Astrocyte (in vitro differentiated cells and primary cell): ENCODE measurements at regions not wholly inside any gene's neighbourhood (a gene's known extent, or its start where the extent isn't known, plus 50 kb on each side); places are given as distances from the start of the nearest gene placed in this dataset.

Experiments
- CTCF ChIP-seq: IDR thresholded peaks from 2 replicates; pipeline ENCODE4 v1.5.1; 2011; ENCODE audit warnings: low read depth, mild to moderate bottlenecking, inconsistent platforms, low read length, moderate library complexity; ENCODE audit not compliant: insufficient read depth
- EZH2 ChIP-seq: IDR thresholded peaks from 2 replicates; pipeline ENCODE4 v1.6.1; 2012; ENCODE audit warnings: mild to moderate bottlenecking, low read length, inconsistent platforms; ENCODE audit not compliant: insufficient read depth

- TF ChIP-seq CTCF = no peak
- TF ChIP-seq EZH2 = no peak
These were observed 144.1 kb downstream of the CD8B2 start for GRCh38 chr2:106631281-106631680.
